ENCODE measurements at regions not wholly inside any gene's neighbourhood (a gene's known extent, or its start where the extent isn't known, plus 50 kb on each side); places are given as distances from the start of the nearest gene placed in this dataset.
"Not testable (repeated sequence)": the region's sequence is repeated elsewhere in the genome, so short reads cannot be mapped to it uniquely, and the experiment has no call there.

DNA sequence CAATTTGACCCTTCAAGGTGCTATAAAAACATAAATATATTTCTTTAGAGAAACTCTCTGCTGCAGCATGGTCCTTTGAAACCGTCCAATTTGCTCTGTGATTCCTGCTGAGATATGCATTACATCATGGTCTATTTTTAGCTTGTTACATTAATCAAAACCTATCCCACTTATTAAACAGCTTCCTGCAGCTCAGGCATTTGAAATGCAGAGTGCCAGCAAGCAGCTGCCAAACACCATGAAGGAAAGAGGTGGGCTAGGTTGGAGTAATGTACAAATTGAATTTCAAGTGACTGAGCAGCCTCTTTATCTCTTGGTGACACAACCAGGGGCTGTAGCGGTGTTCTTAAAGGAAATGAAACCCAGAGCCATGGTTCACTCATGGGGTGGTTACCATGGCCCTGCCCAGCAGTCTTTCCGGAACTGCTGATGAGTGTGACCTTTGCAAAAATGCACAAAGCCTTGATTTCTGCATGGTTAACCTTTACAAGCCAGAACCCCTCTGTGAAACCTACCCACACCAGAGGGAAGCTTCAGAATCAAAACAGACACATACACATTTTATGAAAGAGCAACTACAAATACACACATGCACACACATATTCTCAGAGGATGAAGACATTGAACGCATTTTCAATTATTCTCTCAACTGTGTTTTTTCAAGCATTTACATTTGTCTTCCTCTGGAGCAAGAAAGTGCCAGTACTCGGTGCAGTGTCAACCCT, 155.8 kb upstream of the ZNF608 start:
- DNase-seq = no peak

DNA sequence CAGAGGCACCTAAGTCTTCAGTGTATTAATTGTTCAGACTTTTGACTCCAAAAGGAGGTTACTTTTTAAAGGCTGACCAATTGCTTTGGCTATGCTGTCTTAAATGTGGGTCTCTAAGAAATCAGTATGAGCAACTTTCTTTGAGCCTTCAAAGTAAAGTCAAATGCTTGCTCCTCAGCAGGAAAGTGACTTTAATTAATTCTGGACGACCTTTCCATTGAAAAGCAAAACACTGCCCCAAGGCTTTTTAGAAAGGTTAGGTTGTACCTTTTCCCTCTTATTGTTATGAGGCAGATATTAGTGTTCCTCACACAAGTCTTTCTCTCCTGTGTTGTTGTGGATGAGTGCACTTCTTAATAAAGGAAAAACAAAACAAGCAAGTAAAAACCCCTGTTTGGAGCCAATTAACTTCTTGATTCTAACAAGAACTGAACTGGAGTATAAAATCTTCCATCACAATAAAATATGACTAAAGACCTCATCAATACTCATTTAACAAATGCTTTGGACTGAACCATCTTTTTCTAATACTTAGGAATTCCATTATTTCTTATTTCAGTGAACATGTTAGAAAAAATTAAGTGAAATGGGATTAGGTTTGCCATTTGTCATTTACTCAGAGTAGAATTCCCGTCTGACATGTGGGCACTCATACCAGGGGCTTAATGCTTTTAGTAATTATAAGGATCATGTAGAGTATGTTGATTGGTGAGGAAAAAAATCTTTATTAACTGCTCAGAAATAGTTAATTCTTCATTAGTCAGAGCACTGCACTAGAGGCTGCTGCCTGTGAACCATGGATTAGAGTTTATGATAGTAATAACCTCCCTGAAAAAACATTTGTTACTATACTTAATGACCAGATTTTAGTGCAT, 159.1 kb upstream of the ZNF608 start:
- no peak for DNase-seq

- no peak for DNase-seq
Measured at GRCh38 chr5:124906339-124907097, 160.1 kb upstream of the ZNF608 start.

- DNase-seq = no peak
Measured at GRCh38 chr5:124907098-124907644, 160.7 kb upstream of the ZNF608 start.

- DNase-seq = no peak
Measured at GRCh38 chr5:124908581-124909451, 162.4 kb upstream of the ZNF608 start.

- no peak for DNase-seq
Measured at GRCh38 chr5:124909734-124910133, 163.3 kb upstream of the ZNF608 start.

DNA sequence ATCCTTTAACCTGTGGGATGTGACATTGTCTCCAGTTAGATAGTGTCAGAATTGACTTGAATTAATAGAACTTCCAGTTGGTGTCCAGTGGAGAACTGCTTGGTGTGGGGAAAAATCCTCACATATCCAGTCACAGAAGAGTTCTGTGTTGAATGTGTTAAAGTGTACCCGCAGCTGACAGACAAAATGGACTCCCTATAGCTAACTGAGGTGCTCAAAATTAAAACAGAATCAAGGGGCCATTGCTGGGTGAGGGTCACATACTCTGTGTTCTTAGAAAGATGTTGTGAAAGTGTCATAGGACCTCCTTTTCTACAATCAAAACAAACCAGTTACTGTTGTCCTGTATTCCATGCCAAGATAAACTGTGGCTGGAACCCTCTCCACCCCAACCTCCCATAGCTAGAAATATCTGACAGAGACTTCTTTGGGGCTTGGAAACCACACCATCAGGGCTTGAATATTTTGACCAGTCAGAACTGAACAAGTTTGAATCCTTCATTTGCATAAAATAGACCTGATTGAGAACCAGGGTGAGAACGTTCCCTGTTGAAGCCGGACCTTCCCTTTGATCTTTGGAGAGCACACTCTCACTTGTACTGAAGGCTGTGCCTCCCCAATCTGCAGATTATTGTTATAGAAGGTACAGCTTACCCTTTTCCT, 164.0 kb upstream of the ZNF608 start:
- DNase-seq = no peak

- no peak for DNase-seq
Measured at GRCh38 chr5:124912638-124913328, 166.3 kb upstream of the ZNF608 start.

GRCh38 chr5:124913329-124913653, 166.9 kb upstream of the ZNF608 start:
- no peak for DNase-seq

DNA sequence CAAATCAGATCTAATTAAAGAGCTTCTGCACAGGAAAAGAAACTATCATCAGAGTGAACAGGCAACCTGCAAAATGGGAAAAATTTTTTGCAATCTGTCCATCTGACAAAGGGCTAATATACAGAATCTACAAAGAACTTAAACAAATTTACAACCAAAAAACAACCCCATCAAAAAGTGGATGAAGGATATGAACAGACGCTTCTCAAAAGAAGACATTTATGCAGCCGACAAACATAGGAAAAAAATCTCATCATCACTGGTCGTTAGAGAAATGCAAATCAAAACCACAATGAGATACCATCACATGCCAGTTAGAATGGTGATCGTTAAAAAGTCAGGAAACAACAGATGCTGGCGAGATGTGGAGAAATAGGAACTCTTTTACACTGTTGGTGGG, 169.9 kb upstream of the ZNF608 start:
- DNase-seq = not testable (repeated sequence)

DNA sequence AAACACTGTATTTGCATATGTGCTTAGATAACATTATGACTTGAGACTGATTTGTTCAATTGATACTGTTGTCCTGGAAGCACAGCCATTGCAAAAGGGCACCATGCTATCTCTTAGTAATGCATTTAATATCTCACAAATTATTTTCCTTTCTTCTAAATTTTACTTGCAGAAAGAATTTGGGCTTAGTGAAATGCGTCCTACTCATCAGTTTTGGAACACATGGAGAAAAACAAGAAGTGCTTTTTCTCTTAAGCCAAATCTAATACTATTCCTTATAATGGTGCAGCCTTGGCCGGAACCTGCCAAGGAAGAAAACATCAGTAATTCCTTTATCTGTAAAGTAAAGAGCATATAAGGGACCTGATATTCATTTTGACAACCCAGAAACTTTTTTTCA, 172.2 kb upstream of the ZNF608 start:
- DNase-seq = no peak

- no peak for DNase-seq
Measured at GRCh38 chr5:124919076-124919475, 172.6 kb upstream of the ZNF608 start.

DNA sequence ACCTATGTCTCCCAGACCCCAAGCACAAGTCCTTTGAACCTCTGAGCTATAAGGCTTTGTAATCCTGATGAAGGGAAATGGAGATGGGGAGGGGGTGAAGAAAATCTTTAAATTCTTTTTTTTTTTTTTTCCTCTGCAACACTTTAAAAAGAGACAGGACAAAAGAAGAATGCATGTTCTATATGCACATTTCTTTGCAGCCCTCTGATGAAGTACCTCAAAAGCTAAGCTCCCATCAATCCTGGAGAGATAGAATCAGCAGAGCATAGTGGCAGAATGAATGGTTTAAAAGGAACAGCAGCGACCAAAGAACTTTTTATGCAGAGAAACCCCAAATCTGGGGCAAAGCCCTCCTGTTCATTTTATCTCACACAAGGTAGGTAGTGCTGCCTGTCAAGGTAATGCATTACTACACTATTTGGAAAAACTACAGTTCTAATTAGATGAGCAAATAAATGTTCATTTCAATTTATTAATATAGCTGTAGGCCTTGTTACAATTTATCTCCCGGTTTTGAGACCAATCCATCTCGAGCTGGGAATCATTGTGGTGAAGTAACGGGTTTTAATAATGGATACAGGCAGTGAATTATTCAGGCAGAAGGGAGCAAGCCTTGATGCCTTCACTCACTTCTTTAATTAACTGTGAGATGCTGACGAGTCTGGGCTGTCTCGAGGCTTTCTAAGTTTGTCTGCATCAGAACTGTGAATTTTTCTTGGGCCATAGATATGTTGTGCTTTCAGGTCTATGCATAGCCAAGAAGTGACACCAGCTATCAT, 173.5 kb upstream of the ZNF608 start:
- no peak for DNase-seq

DNA sequence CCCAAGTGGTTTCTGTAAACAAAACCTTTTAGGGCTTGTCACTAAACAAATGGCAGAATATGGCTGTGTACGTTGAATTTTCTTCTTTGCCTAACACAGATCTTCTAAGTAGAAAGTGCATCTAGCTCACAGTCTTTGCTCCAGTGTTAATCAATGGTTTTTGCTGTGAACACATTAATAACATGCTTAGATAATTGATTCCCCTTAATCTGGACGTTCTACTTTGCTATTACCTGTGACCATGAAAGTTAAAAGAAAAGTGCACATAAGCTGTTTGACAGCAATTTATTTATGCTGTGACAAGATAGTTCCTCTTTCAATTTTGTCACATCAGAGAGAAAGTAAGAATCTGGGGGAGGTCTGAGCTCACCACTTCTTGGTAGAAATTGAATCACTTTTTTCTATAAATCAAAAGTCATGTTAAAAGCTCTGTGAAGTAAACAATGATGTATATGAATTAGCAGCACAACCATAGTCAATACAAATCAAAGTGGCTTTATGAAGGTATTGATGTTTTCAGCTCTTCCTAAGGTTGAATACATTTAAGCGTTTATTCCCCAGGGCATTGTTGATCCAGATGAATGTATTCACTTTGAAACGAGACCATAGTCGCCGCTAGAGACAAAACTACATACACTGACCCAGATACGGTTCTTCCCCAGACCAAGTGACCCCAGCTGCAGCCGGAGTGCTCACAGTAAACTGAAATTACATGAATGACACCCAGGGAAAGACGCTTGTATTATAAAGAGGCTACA, 174.6 kb upstream of the ZNF608 start:
- no peak for DNase-seq

DNA sequence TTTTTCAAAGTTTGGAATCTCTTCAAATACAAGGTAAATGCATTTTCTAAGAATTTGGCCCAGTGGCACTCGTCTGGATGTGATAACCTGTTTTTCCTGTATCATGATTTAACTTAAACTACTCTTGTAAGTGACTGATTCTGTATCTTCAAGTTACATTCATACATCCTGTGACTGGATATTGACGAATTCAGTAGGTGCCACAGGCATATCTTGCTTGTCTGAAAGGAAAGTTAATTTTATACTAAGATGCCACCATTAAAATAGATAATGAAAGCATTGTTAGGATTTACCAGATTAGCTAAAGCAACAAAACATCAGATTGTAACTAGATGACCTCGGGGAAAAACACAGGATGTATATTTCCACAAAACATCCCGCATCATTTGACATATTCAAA, 175.3 kb upstream of the ZNF608 start:
- DNase-seq = no peak

DNA sequence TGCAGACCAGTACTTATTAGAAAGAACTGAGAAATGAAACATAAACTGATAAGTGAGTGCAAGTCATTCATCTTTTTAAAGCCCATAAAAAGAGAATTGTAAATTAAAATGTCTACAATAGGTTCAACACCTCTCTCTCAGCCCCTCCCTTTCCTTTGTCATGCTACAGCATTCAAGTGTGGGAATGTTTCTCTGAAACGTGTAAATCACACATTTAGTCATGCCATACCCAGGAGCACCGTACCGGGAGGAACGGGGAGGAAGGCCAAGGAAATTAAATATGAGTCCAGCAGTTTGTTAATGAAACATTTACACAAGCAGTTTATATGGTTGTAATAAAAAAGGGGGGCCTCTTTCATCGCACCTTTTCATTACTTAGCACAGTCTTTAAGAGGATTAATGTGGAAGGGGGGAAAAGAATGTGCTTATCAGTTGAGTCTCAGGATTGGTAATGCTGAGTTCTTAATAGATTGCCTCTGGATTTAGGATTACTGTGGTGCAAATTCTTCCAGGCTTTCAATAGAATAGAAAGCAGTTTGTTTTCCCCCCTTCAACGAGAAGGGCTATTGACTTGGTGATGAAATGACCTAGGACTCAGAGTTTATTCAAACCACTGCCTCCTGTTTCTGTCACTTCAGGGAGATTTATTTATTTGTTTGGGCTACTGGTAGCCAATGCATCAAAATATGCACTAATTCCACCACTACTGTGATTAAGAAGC, 176.0 kb upstream of the ZNF608 start:
- no peak for DNase-seq

DNA sequence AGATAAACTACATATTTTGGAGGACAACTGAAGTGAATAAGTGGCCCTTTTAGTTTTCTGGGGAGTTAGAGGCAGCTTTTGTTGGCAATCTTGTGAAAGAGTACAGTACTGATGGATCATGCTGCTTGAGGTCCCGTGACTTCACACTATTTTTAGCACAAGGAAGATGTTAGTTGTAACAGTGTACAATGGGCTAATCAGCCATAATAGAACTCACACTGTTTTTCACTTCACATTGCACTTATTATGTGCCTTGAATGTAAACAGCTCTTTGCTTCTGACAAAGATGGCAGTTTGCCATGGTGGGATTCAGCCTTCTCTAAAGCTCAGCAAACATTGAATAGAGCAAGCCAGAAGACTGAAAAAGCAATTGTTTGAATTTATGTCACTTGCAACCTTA, 176.7 kb upstream of the ZNF608 start:
- no peak for DNase-seq

- DNase-seq = no peak
Measured at GRCh38 chr5:124924729-124925128, 178.3 kb upstream of the ZNF608 start.

DNA sequence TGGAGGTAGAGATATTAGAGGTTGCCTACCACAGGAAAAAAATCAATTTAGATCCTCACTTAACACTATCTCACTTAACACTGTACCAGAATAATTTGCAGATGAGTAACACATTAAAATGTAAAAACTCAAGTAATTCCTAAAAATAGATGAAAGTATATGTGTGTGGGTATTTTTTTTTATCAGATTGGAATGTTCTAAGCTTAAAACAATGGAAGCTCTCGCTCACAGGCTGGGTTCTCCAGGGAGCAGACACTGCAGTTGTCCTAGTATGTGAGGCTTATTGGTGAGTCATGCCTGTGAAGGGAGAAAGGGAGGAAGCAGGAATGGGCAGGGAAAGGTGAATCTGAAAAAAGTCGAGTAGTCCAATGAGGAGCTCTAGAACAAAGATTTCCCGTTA, 181.3 kb upstream of the ZNF608 start:
- no peak for DNase-seq
